Urinary bladder (tissue), 3 donors: ENCODE measurements at regions not wholly inside any gene's neighbourhood (a gene's known extent, or its start where the extent isn't known, plus 50 kb on each side); places are given as distances from the start of the nearest gene placed in this dataset.

Experiments used
- DNase-seq: peaks from one replicate; pipeline ENCODE4 v3.0.0-alpha.2; 2015; ENCODE audit errors: extremely low spot score
- H3K27ac ChIP-seq: one replicate; pipeline ENCODE4 v1.5.1; 2013; ENCODE audit warnings: low read depth, mild to moderate bottlenecking, moderate library complexity
- H3K36me3 ChIP-seq: one replicate; pipeline ENCODE4 v1.6.1; 2013; ENCODE audit warnings: mild to moderate bottlenecking, moderate library complexity; ENCODE audit not compliant: insufficient read depth
- H3K4me1 ChIP-seq: one replicate; pipeline ENCODE4 v1.6.1; 2013; ENCODE audit warnings: mild to moderate bottlenecking, moderate library complexity; ENCODE audit not compliant: insufficient read depth
- H3K4me3 ChIP-seq: one replicate; pipeline ENCODE4 v1.5.1; 2013; ENCODE audit warnings: low read depth, low read length
- WGBS: extraction: QIAGEN DNeasy Blood & Tissue Kit; methylation state at CpG from one replicate; pipeline ENCODE4 v1.1.7; 2013; 5-methylcytosine and 5-hydroxymethylcytosine counted together
- donor health status: healthy with polysubstance abuse.
- donor health status: healthy.

DNA sequence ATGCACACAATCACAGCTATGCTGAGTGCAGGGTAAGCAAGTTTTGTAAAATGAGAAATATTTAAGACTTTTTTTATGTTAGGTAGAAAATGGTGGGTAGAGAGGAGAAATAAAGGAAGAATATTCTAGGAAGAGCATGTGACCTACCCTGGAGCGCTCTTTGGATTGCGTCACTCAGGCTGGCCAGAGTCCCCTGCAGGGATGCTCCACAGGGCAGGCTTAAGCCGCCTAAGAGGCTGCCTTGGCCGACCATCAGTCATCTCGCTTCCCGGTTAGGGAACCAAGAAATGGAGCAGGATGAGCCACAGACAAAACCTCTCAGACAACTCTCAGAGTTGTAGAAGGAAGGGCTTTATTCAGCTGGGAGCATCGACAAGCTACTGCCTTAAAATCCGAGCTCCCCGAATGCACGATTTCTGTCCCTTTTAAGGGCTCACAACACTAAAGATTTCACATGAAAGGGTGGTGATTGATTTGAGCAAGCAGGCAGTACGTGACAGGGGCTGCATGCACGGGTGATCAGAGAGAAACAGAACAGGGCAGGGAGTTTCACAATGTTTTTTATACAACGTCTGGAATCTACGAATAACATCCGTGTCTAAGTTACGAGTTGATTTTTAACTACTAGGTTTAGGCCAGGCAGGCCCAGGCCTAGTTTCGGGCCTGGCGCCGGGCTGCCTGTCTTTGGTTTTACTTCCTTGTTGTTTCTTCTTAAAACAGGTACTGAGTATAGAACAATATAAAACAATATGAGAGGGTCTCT, 1072.0 kb downstream of the CBLN2 start:
- no peak overlapping the region for H3K4me3 ChIP-seq
- no peak for DNase-seq
- WGBS: 87% methylated on average over 19 of the region's 19 CpGs
- no peak overlapping the region for H3K27ac ChIP-seq
- H3K36me3 ChIP-seq: no peaks in the 10 kb centered on the region
- no peaks in the 10 kb centered on the region for H3K4me1 ChIP-seq

DNA sequence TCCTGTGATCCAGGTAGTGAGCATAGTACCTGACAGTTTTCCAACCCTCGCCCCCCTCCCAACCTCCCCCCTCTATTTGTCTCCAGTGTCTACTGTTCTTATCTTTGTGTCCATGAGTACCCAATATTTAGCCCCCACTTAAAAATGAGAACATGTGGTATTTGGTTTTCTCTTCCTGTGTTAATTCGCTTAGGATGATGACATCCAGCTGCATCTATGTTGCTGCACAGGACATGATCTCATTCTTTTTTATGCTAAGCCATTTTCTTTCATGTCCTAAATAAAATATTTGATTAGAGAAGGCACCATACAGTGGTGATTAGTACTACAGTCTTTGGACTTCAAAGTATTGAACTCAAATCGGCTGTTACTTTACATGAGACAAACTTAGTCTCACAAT, 1087.9 kb downstream of the CBLN2 start:
- DNase-seq: no peak
- WGBS: 60% methylated on average over 3 of the region's 3 CpGs
- no peak overlapping the region for H3K4me3 ChIP-seq
- H3K4me1 ChIP-seq: peaks cover 2% of the 10 kb centered on the region
- H3K27ac ChIP-seq: no peak overlapping the region
- no peaks in the 10 kb centered on the region for H3K36me3 ChIP-seq

DNA sequence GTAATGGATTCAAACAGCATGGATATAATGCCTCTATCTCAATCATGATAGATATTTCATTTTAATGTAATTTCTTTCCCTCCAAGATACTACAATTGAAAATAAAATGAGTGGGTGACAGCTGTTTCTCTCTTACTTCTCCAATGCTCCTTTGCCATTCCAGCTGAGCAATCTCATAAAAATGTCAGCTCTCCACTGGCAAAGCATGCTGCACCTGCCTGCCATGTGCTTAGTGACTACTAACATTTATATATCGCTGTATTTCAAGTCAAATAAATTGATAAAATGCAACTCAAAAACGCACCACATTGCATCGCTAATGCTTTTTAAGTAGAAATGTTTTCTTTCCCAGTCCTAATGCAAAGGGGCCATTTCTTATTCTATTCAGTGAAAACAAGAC, 1093.9 kb downstream of the CBLN2 start:
- H3K27ac ChIP-seq: no peak overlapping the region
- no peak overlapping the region for H3K4me3 ChIP-seq
- WGBS: 81% methylated on average over 3 of the region's 3 CpGs
- DNase-seq: no peak
- H3K4me1 ChIP-seq: no peaks in the 10 kb centered on the region
- no peaks in the 10 kb centered on the region for H3K36me3 ChIP-seq

DNA sequence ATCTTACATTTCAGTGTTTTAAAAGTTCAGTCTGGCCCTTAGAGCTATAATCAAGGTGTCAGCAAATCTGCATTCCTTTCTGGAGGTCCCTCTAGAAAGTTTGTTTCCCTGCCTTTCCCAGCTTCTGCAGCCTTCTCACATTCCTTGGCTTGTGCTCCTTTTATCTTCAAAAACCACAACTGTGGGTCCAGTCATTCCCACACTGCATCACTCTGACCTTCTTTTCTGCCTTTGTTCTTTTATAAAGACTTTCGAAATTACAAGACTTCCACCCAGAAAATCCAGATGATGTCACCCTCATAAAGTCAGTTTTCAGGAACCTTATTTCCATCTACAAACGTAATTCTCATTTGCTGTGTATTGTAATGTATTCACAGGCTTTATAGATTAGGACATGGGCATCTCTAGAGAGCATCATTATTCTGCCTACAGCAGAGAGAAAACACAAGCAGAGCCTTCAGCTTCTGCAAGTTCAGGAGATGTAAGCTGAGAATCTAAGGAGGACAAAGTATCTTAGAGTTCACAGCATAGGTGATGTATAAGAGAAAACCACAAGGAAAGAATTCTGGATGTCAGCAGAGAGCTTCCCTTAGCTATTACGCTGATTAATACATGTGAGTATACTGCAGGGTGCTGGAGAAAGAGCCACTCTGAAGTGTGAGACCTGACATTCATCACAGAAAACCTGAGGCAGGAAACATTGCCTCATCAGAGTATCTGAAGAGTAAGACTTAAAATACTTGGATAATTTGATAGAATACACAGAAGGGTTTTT, 1100.2 kb downstream of the CBLN2 start:
- peak; percentile 33 for DNase-seq

DNA sequence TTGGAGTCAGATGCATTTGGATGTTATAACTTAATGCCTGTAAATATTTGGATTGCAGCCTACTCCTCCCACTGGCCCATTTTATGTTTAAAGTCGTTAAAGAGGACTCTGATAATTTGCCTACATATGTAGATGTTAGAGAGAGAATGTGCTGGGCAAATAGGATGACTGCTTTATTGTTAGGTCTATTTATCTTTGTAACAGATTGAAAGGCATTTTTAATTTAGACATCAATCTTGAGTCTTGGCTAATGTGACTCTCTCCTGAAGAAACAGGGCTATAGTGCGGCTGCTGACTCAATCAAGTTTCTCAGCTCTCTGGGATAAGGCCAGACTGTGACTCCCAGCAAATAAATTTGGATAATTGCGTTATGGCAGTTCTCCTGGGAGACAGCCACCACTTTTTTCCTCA, 1101.4 kb downstream of the CBLN2 start:
- no peaks in the 10 kb centered on the region for H3K36me3 ChIP-seq
- no peaks in the 10 kb centered on the region for H3K4me1 ChIP-seq
- WGBS: 33% methylated on average over 3 of the region's 3 CpGs
- no peak overlapping the region for H3K27ac ChIP-seq
- DNase-seq: peak; percentile 74
- H3K4me3 ChIP-seq: no peak overlapping the region

More for the DNA sequence above, 1100.2 kb downstream of the CBLN2 start:
- Histone ChIP-seq H3K4me1 (no peaks in the 10 kb centered on the region), H3K36me3 (no peaks in the 10 kb centered on the region), H3K27ac (no peak overlapping the region), H3K4me3 (no peak overlapping the region)
- 37% methylated on average over 3 of the region's 3 CpGs for WGBS

DNA sequence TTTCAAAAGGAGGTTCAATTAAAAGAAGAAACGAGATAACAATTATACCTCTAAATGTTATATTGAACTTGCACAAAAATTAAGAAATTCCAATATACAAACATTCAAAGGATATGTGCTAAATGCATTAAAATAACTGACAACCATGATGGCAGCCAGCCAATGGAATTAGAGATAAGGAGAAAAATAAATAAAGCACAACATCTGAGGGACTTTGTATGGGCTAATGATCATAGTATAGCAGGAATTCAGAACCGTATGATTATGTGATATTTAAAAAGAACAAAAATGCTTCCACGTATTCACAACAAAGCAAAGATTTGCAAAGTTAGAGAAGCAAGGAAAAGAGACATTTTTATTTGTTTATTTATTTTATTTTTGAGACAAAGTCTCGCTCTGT, 1103.0 kb downstream of the CBLN2 start:
- Histone ChIP-seq H3K4me3 (no peak overlapping the region), H3K4me1 (no peaks in the 10 kb centered on the region), H3K36me3 (no peaks in the 10 kb centered on the region), H3K27ac (no peak overlapping the region)
- 73% methylated on average over 4 of the region's 4 CpGs for WGBS
- DNase-seq: no peak

DNA sequence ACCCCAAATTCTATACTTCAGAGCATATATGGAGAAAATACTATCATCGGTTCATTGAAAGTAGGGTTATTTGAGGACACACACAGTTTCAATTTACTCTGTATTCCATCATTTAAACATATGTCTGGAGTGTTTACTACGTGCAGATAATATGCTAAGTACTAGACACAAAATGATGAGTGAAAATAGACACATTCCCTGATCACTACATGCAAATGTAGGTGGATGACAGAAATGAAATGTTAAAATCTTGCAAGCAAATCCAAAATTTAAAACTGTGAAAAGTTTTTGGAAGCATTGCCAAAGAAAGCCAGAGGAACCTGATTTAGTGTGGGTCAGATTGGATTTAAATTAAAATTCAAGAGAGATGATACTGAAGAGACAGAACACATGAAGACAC, 1106.6 kb downstream of the CBLN2 start:
- no peak for DNase-seq
- H3K4me3 ChIP-seq: no peak overlapping the region
- no peaks in the 10 kb centered on the region for H3K4me1 ChIP-seq
- no peaks in the 10 kb centered on the region for H3K36me3 ChIP-seq
- WGBS: 73% methylated on average over 2 of the region's 2 CpGs
- H3K27ac ChIP-seq: no peak overlapping the region

DNA sequence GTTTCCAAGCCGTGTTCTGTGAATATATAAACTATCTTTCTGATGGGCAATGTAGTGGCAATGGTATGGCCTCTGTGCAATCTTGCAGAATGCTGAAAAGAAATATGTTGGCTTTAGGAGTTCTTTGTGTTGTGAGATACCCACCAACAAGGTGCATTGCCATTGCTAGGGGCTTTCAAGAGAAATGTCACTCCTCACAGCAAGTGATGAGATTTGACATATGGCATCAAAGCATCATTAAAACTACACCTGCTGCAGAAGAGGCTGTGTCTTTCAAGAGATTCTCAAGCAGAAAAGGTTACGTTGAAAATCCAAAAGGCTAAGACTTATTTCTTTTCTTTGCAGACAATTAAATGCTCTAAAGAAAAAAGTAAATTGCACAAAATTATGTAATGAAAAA, 1110.8 kb downstream of the CBLN2 start:
- no peaks in the 10 kb centered on the region for H3K4me1 ChIP-seq
- H3K27ac ChIP-seq: no peak overlapping the region
- H3K4me3 ChIP-seq: no peak overlapping the region
- H3K36me3 ChIP-seq: no peaks in the 10 kb centered on the region
- 78% methylated on average over 2 of the region's 2 CpGs for WGBS
- DNase-seq: no peak

DNA sequence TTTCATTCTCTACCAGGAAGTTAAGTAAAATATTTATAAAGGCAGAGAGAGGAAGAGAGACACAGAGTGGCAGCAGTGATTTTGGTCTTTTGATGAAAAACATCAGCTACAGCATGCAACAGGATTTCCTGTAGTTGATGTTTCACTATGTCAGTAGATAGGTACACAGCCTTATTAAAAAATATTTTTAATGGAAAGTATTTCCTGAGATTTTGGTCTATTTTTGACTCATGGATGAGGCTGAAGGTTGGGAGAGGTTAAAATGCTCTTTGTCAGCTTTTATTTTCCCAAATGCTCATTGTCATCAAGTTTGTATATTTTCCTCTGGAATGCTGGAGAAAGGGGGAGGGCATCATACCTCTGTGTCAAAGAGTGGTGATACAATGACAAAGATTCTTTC, 1112.5 kb downstream of the CBLN2 start:
- H3K36me3 ChIP-seq: no peaks in the 10 kb centered on the region
- no peak for DNase-seq
- no peaks in the 10 kb centered on the region for H3K4me1 ChIP-seq
- H3K4me3 ChIP-seq: no peak overlapping the region
- H3K27ac ChIP-seq: no peak overlapping the region

DNA sequence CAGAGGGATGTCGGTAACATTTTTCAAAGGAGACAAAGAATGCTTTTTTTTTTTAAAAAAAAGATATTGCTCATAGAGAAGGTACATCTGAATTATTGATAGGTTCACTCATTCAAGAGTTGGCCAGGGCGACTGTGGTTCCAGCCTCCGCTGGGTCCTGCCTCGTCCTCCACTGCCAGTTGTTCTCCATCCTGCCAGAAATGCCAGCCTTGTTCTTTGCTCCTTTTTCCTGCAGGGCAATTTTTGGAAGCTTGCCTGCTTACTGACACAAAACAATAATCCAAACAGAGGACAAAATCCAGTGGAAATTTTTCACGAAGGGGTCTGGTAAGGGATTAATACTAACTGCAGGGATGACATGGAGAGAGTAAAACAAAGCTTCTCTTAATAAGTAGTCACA, 1113.0 kb downstream of the CBLN2 start:
- 68% methylated on average over 5 of the region's 5 CpGs for WGBS
- Histone ChIP-seq H3K4me1 (no peaks in the 10 kb centered on the region), H3K36me3 (no peaks in the 10 kb centered on the region), H3K4me3 (no peak overlapping the region), H3K27ac (no peak overlapping the region)
- no peak for DNase-seq

DNA sequence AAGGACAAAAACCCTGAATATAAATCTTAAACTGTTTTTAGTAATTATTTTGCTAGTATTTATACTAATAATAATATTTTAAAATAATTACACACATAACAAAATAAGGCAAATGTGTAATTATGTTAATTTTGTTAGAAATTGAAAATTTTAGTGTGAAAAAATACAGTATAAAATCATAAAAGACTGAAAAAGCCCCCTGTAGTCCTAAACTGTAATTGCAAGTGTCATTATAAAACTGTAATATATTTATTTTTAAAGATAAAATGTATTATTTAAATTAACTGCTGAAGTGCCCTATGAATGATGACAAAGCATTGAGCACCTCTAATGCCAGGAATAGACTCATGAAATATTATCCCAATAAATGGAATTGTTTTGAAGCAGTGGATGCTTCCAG, 1117.7 kb downstream of the CBLN2 start:
- Histone ChIP-seq H3K4me1 (no peaks in the 10 kb centered on the region), H3K36me3 (no peaks in the 10 kb centered on the region), H3K27ac (no peak overlapping the region), H3K4me3 (no peak overlapping the region)
- no peak for DNase-seq

DNA sequence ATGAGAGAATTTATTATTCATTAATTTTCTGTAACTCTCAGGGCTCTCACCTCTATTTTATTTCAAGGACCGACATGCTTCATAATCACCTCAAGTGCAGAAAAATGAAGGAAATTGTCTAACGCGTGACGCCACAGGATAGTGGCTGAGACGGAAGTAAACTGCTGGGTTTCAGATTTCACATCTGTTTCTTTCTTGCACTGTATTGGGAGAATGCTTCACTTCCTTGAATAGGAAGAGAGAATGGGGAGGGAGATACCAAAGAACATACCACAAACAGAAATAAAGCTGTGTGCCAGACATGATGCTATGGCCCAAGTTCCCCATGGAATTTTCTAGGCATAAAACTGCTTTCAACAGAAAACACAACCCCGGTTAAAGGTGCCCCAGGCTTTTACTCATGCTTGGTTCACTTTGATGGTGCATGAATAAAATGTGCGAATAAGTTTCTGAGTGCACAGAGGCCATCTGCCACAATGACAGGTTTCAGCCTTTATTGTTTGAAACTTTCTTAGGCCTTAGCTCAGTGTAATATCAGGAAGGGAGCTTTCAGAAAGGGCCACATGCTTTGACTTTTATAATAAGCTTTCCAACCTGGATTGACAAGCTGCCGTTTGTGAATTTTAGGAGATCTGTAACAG, 1116.4 kb downstream of the SOCS6 start:
- no peaks in the 10 kb centered on the region for H3K36me3 ChIP-seq
- H3K4me3 ChIP-seq: no peak overlapping the region
- H3K27ac ChIP-seq: no peak overlapping the region
- 77% methylated on average over 8 of the region's 8 CpGs for WGBS
- no peak for DNase-seq
- H3K4me1 ChIP-seq: no peaks in the 10 kb centered on the region

DNA sequence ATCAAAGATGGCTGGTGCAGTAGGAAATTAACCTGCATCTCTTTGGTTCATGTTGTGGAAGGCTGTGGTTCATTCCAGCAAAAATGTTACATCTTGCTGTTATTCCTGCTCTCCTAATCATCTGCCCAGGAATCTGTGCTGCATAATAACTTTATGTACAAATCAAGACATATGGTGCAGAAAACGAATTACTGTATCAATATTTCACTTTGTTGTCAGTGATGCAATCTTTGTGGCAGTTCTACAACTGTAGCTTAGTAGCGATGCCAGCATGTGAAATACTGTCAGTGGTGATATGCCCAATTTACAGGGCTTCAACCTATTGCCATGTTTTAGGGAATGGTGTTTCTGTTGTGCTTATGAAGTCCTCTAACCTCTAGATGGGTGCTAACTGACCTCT, 1114.7 kb downstream of the SOCS6 start:
- whole genome bisulfite sequencing: 84% methylated on average over 2 of the region's 2 CpGs
- Histone ChIP-seq H3K4me1 (no peaks in the 10 kb centered on the region), H3K27ac (no peak overlapping the region)

DNA sequence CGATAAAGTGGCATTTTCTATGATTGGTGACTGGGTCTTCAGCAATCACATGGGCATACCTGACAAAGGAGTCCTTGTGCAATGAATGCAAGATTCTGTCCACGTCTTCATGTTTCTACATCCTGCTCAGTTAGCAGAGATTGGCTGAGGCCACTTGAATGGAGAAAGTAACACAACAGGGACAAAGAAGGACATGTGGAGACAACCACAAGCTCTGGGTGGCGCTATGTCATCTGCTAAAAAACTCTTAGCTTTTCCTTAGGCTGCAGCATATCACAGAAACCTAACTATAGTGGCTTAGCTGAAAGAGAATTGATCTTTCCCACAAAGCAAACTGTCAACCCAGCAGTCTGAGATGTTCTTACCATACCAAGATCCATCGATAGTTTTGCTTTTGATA, 1109.7 kb downstream of the SOCS6 start:
- H3K27ac ChIP-seq: no peak overlapping the region
- no peaks in the 10 kb centered on the region for H3K36me3 ChIP-seq
- no peaks in the 10 kb centered on the region for H3K4me1 ChIP-seq
- no peak for DNase-seq
- WGBS: 59% methylated on average over 4 of the region's 4 CpGs
- H3K4me3 ChIP-seq: no peak overlapping the region

More for the DNA sequence above, 1114.7 kb downstream of the SOCS6 start:
- Histone ChIP-seq H3K4me3 (no peak overlapping the region), H3K36me3 (no peaks in the 10 kb centered on the region)
- DNase-seq: no peak
